ENCODE measurements at regions not wholly inside any gene's neighbourhood (a gene's known extent, or its start where the extent isn't known, plus 50 kb on each side); places are given as distances from the start of the nearest gene placed in this dataset.

GRCh38 chr15:46556559-46557379 lies 921.9 kb downstream of the SQOR start:
- Histone ChIP-seq H3K36me3 (no peaks in the 10 kb centered on the region), H3K27ac (no peak overlapping the region), H3K9me3 (ENCODE audit: low read depth) (no peaks in the 10 kb centered on the region), H3K4me3 (no peak overlapping the region), H3K27me3 (no peaks in the 10 kb centered on the region), H3K4me1 (ENCODE audit: low read depth) (no peaks in the 10 kb centered on the region)
- no peak for TF ChIP-seq CTCF (IDR thresholded peaks at IDR 0.05; ENCODE audit: low read depth, low read length)
- no peak for DNase-seq (ENCODE audit: low read depth in 1 of 2, low spot score in 1 of 2)

- Histone ChIP-seq H3K9me3 (ENCODE audit: low read depth) (no peaks in the 10 kb centered on the region), H3K4me3 (no peak overlapping the region), H3K4me1 (ENCODE audit: low read depth) (no peaks in the 10 kb centered on the region), H3K27ac (no peak overlapping the region), H3K27me3 (no peaks in the 10 kb centered on the region), H3K36me3 (no peaks in the 10 kb centered on the region)
- TF ChIP-seq CTCF (IDR thresholded peaks at IDR 0.05; ENCODE audit: low read depth, low read length), result no peak
- DNase-seq (ENCODE audit: low read depth in 1 of 2, low spot score in 1 of 2), result no peak
Observed at GRCh38 chr15:46567968-46568367, 933.1 kb downstream of the SQOR start.

GRCh38 chr15:46569781-46570180 lies 935.0 kb downstream of the SQOR start:
- no peak for TF ChIP-seq CTCF (IDR thresholded peaks at IDR 0.05; ENCODE audit: low read depth, low read length)
- H3K9me3 ChIP-seq (ENCODE audit: low read depth), result no peaks in the 10 kb centered on the region
- H3K27me3 ChIP-seq, result no peaks in the 10 kb centered on the region
- H3K4me3 ChIP-seq, result no peak overlapping the region
- no peak overlapping the region for H3K27ac ChIP-seq
- H3K36me3 ChIP-seq, result no peaks in the 10 kb centered on the region
- H3K4me1 ChIP-seq (ENCODE audit: low read depth), result no peaks in the 10 kb centered on the region
- no peak for DNase-seq (ENCODE audit: low read depth in 1 of 2, low spot score in 1 of 2)

DNA sequence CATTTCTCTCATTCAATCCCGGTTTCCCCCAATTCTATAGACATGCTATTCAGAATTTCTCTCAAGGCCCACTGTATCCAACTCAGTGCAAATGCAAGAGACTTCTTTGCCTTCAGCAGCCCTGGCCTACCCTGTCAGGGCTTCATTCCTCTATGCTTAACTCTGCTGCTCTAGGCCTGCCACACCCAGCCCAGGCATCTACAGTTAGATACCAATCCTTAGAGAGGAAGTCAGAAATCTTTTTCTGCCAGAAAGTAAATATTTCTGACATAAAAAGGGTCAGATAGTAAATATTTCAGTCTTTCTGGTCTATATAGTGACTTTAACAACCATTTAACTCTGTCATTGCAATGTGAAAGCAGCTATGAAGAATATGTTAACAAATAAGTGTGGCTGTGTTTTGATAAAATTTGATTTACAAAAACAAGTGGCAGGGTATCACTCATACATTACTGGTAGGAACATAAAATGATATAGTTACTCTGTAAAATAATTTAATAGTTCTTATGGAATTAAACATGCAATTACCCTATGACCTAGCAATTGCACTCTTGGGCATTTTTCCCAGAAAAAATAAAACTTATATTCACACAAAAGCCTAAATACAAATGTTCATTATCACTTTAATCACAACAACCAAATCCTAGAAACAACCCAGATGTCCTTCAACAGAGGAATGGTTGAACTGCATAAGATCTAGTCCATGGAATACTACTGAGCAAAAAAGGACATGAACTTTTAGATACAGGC lies 942.0 kb downstream of the SQOR start:
- DNase-seq (ENCODE audit: low read depth in 1 of 2, low spot score in 1 of 2), result no peak

DNA sequence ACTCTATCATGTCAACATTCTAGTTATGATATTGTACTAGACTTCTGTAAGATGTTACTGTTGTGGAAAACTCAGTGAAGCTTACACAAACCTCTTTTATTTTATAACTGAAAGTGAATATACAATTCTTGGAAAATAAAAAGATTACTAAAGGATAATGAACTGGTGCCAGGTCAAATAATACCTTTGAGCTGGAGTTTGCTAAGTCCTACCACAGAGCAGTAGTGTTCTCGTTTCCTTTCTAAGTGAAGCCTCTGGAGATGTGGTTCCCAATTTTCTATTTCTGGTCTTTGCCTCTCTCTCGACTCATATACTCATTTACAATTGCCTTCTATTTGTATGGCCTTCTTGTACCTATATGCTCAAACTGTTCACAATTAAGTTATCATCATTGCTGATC lies 942.9 kb downstream of the SQOR start:
- Histone ChIP-seq H3K4me3 (no peak overlapping the region), H3K36me3 (no peaks in the 10 kb centered on the region), H3K4me1 (ENCODE audit: low read depth) (no peaks in the 10 kb centered on the region), H3K27ac (no peak overlapping the region), H3K27me3 (no peaks in the 10 kb centered on the region), H3K9me3 (ENCODE audit: low read depth) (no peaks in the 10 kb centered on the region)
- no peak for DNase-seq (ENCODE audit: low read depth in 1 of 2, low spot score in 1 of 2)
- TF ChIP-seq CTCF (IDR thresholded peaks at IDR 0.05; ENCODE audit: low read depth, low read length), result no peak

More for the DNA sequence above, 942.0 kb downstream of the SQOR start:
- Histone ChIP-seq H3K27ac (no peak overlapping the region), H3K27me3 (no peaks in the 10 kb centered on the region), H3K4me1 (ENCODE audit: low read depth) (no peaks in the 10 kb centered on the region), H3K9me3 (ENCODE audit: low read depth) (no peaks in the 10 kb centered on the region), H3K36me3 (no peaks in the 10 kb centered on the region), H3K4me3 (no peak overlapping the region)
- no peak for TF ChIP-seq CTCF (IDR thresholded peaks at IDR 0.05; ENCODE audit: low read depth, low read length)
